ENCODE measurements at regions not wholly inside any gene's neighbourhood (a gene's known extent, or its start where the extent isn't known, plus 50 kb on each side); places are given as distances from the start of the nearest gene placed in this dataset.

DNA sequence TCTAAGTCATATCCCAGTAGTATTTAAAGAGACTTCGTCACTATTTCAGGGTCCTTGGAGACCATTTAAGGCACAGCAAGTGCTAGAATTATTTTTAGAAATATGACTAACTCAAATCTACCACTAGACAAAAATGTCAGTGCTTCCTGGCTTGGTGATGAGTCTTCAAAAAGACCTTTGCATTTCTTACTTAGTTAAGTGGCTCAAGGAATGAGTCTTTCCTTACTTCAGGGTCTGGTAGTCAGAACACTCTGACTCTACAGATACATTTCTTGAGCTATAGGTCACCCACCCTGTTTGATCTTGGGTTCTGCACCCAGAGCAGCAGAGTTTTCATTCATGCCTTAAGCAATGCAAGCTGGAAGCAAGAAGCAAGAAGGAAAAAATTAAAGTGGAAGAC is 191.0 kb upstream of the HTR2A start:
- Histone ChIP-seq H3K4me3 (replicated peaks in 1 of 3; ENCODE audit: insufficient read depth in 1 of 3, low read depth in 1 of 3, low read length in 3 of 3) (no peak overlapping the region), H3K9ac (replicated peaks; ENCODE audit: extremely low read depth, insufficient read depth, low read length) (no peak overlapping the region), H3K9me3 (replicated peaks; ENCODE audit: control insufficient read depth, insufficient read depth, low read length) (peaks cover 1% of the 10 kb centered on the region), H3K4me2 (ENCODE audit: insufficient read depth, low read length) (no peak overlapping the region), H3K79me2 (ENCODE audit: control insufficient read depth, insufficient read depth, low read length) (no peaks in the 10 kb centered on the region), H3K4me1 (ENCODE audit: control insufficient read depth, extremely low read depth, insufficient read depth, low read length) (no peaks in the 10 kb centered on the region), H3K9me1 (replicated peaks; ENCODE audit: control insufficient read depth, extremely low read depth, insufficient read depth, low read length) (no peaks in the 10 kb centered on the region), H4K20me1 (replicated peaks; ENCODE audit: control insufficient read depth, extremely low read depth, insufficient read depth, low read length) (no peaks in the 10 kb centered on the region), H3K36me3 (ENCODE audit: control insufficient read depth in 2 of 2, extremely low read depth in 1 of 2, insufficient read depth in 2 of 2, low read length in 2 of 2) (no peaks in the 10 kb centered on the region), H2AFZ (ENCODE audit: low read depth, low read length) (no peak overlapping the region), H3K27me3 (ENCODE audit: control insufficient read depth in 2 of 2, insufficient read depth in 2 of 2, low read length in 2 of 2) (no peaks in the 10 kb centered on the region), H3K27ac (ENCODE audit: insufficient read depth, low read depth, low read length) (no peak overlapping the region)
- no peak for TF ChIP-seq POLR2A (IDR thresholded peaks at IDR 0.05; ENCODE audit: low read depth, low read length)
- TF ChIP-seq, protein P1, sequence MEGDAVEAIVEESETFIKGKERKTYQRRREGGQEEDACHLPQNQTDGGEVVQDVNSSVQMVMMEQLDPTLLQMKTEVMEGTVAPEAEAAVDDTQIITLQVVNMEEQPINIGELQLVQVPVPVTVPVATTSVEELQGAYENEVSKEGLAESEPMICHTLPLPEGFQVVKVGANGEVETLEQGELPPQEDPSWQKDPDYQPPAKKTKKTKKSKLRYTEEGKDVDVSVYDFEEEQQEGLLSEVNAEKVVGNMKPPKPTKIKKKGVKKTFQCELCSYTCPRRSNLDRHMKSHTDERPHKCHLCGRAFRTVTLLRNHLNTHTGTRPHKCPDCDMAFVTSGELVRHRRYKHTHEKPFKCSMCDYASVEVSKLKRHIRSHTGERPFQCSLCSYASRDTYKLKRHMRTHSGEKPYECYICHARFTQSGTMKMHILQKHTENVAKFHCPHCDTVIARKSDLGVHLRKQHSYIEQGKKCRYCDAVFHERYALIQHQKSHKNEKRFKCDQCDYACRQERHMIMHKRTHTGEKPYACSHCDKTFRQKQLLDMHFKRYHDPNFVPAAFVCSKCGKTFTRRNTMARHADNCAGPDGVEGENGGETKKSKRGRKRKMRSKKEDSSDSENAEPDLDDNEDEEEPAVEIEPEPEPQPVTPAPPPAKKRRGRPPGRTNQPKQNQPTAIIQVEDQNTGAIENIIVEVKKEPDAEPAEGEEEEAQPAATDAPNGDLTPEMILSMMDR (IDR thresholded peaks at IDR 0.05; ENCODE audit: extremely low read depth in 1 of 2, insufficient read depth in 1 of 2, low read depth in 1 of 2, low read length in 2 of 2) = no peak
- TF ChIP-seq EZH2 (IDR thresholded peaks at IDR 0.05; ENCODE audit: borderline replicate concordance, low read depth, low read length, severe bottlenecking) = no peak
- TF ChIP-seq POLR2AphosphoS5 (IDR thresholded peaks at IDR 0.05; ENCODE audit: insufficient read depth, low read depth, low read length) = no peak
- no peak for TF ChIP-seq MYC (IDR thresholded peaks at IDR 0.05; ENCODE audit: low read depth, low read length)
- no peak for TF ChIP-seq FOS (IDR thresholded peaks at IDR 0.05; ENCODE audit: borderline replicate concordance, insufficient read depth, low read length)
- TF ChIP-seq JUN (IDR thresholded peaks at IDR 0.05; ENCODE audit: borderline replicate concordance, insufficient read depth, insufficient read length, low read depth) = no peak
- TF ChIP-seq GATA2 (IDR thresholded peaks at IDR 0.05; ENCODE audit: insufficient read depth, insufficient read length, low read depth, low read length) = no peak
- TF ChIP-seq, protein P2, sequence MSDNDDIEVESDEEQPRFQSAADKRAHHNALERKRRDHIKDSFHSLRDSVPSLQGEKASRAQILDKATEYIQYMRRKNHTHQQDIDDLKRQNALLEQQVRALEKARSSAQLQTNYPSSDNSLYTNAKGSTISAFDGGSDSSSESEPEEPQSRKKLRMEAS (IDR thresholded peaks at IDR 0.05; ENCODE audit: insufficient read depth, insufficient read length) = no peak
- intact Hi-C loops (cut with micrococcal nuclease) = no loop called here
- dilution Hi-C loops (cut with MboI; ENCODE audit: extremely low pct_ligation_motif_present, low sequenced_read_pairs) = no loop called here
- BruUV-seq (replicated peaks) = no TSS peak
- CTCF ChIA-PET = no interaction called here
- POLR2A ChIA-PET = no interaction called here
- FAIRE-seq (no peak), DNase-seq (ENCODE audit: low read depth, low spot score) (no peak)
